Right ventricle myocardium inferior (tissue), 1 donor: ENCODE measurements at regions not wholly inside any gene's neighbourhood (a gene's known extent, or its start where the extent isn't known, plus 50 kb on each side); places are given as distances from the start of the nearest gene placed in this dataset.
"Not testable (repeated sequence)": the region's sequence is repeated elsewhere in the genome, so short reads cannot be mapped to it uniquely, and the experiment has no call there.

Source experiments
- ATAC-seq: fragments of 200-7000 bp; cut with Tn5 transposase; one replicate; pipeline ENCODE4 v1.9.1; 2020; ENCODE audit warnings: mild to moderate bottlenecking, moderate library complexity
- DNase-seq: peaks from one replicate; pipeline ENCODE4 v3.0.0; 2021; ENCODE audit errors: missing footprints
- intact Hi-C: fragments of 100-400 bp; cut with DNase I; formaldehyde crosslinking; loops from one replicate; pipeline ENCODE4 v1.11.0; 2022
- donor health status: DM: no; HTN: yes; CAD: no; lungs with severe emphysema.

DNA sequence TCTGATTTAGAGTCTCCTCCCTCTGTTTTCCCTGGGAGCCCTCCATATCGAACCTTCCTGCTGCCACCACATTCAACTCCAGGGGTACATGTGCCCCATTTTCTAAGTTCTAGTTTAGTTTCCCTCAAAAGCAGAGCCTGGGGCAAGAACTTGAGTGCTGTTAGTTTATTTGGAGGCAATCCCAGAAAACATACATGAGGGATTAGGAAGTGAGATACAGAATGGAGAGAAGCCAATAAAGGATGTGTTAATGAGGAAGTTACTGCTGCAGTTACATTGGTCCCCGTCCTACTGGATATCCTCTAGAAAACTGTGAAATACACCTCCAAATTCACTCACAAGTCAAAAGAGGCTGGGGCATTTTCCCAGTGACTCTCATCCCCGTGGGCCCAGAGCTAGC is 159.4 kb upstream of the SMARCA2 start:
- intact Hi-C loops: no loop called here
- no peak for ATAC-seq
- no peak for DNase-seq

DNA sequence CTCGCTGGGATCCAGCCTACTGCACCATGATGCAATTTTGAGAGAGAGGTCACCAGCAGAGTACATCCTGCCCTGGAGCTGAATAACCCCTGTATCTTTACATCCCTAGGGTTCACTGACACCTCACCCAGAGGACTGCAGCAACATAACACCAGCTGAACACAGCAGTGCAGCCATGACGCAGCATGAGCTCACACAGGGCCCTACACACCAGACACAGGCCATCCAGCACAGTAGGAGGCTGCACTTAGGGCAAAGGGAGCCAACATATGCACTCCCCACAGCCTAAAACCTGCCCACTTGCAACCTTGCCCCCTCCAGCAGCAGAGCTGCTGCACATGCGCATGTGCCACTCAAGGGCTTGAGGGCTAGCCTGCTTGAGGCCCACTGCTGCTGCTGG is 157.3 kb upstream of the SMARCA2 start:
- intact Hi-C loops: no loop called here
- ATAC-seq (no peak), DNase-seq (no peak)

DNA sequence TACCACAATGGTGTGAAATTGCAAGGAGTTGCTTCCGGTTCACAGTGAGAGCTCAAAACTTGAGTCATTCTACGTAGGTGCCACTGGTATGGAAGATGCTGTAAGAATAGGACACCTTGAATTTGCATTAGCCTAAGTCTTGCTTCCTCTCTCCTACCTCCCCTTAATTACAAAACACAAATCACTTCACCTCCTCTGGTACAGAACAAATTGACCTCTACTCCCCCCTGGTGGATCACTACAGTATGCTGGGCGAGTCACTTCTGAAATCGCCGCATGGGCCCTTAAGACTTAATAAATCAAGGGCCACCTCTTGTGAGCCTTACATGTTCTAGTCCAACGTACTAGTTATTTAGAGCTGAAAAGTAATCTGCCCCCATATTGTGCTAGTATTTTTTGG is 145.3 kb upstream of the SMARCA2 start:
- DNase-seq (no peak), ATAC-seq (no peak)
- intact Hi-C loops: no loop called here

DNA sequence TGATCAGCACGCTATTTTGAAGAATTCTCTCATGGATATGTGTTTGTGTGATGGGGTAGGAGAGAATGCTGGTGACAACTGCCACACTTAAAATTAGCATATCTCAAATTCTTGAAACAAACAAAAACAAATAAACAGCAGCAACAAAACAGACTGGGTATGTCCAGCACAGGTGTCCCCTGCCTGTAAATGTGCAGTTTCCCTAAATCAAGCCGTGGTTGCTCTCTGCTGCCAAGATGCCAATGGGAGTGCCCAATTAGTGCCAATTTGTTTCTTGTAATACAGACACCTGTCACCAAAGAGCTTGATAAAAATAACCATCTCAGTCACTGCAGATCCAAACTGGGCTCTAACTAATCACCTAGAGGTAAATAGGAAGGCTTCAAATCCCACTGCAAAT is 144.2 kb upstream of the SMARCA2 start:
- DNase-seq: no peak
- intact Hi-C loops: no loop called here
- no peak for ATAC-seq

DNA sequence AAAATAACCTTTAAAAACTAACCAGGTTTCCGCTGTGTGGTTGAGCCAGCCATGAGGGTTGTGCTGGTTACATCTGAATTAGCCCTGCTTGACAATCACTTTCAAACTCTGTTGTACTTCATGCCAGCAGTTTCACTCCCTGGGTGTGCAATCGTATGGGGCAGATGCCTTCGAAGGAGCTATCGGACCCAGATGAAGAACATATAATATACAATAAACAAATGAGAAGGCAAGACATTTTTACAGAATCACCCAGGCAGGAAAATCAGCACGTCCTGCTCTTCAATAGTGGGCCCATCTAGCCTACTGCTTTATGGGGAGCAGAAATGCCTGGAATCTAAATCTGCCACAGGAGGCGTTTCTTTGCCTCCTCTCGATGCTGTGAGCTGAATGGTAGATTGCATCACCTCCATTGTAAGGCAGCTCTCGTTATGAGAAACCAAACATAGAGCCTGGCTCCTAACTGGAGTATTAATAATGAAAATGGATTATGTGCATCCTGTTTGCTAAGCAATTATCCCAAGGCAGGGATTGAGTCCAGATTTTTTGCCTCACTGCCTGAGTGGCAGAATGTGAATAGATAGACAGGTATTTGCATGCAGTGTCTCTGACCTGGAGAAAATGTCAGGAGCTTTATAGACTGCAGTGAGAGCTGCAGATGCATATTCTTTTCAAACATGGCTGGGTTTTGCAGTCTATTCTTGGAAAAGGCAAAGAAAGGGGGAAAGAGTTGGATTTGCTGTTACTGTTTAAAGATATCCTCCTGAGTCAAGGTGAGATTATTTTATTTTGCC is 143.3 kb upstream of the SMARCA2 start:
- intact Hi-C loops: no loop called here
- no peak for ATAC-seq
- DNase-seq: no peak

DNA sequence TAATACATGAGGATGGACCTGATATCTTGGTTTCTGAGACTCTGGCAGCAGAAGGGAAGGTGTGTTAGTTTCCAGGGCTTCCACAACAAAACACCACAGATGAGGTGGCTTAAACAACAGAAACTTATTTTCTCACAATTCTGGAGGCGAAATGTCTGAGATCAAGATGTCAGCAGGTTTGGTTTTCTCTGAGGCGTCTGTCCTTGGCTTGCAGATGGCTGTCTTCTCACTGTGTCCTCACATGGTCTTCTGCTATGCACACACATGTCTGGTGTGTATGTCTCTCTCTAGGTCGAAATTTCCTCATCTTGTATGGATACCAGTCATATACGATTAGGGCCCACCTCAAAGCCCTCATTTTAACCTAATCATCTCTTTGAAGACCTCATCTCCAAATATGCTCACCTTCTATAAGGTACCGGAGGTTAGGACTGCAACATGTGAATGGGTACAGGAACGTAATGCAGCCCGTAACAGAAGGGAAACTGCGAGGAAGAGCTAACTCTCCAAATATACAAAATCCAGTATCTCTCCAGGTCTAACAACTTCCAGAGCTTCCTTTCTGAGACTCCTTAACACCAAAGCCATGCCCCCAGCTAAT is 139.8 kb upstream of the SMARCA2 start:
- DNase-seq (no peak), ATAC-seq (no peak)
- intact Hi-C loops: no loop called here

DNA sequence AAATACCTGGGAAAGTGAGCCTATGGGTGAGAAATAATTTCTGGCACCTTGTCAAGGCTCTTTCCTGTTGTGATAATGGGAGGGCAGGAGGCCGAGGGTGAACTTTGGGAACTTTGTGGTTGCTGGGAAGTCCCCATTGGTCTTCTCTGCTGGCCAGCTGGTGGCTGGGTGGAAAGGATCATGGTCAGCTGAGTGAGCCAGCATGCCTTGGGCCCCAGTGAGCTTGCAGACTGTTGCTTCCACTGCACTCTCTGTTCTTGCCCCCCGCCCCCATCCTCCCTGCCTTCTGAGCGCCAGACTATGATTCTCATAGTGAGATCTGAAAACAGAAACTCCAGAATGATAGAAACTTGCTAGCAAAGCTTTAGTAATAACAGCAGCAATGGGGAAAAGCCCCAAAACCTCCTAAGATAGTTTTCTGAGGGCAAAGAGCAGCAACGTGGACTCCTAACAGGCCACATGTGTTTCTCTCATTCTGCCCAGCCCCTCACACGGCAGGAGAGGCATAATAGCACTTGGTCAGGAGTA is 139.2 kb upstream of the SMARCA2 start:
- no peak for DNase-seq
- no peak for ATAC-seq
- intact Hi-C loops: no loop called here

DNA sequence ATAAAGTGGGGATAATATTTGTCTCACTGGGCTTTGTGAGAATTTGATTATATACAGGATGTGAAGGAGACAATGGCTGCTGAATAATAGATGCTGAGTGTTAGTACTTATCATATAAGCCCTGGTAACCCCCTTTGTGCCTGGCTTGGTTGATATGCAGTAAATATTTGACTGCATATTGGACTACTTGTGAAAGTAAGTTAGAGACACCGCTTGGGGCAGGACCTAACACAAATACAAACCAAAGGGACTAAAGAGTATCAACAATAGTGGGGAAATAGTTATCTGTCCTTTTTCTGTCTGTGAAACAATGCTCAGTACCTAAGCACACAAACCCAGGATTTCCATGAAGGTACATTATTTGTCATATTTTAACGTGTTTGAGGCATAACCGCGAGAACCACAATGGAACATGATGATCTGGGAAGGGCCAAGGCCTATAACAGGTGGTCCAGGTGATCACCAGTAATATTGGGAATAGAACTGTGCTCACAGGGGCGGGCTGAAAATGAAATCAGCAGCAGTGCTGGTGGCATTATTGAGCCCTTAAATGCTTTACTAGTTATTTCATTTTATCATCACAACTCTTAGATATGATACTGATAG is 138.2 kb upstream of the SMARCA2 start:
- no peak for ATAC-seq
- DNase-seq: no peak
- intact Hi-C loops: no loop called here

DNA sequence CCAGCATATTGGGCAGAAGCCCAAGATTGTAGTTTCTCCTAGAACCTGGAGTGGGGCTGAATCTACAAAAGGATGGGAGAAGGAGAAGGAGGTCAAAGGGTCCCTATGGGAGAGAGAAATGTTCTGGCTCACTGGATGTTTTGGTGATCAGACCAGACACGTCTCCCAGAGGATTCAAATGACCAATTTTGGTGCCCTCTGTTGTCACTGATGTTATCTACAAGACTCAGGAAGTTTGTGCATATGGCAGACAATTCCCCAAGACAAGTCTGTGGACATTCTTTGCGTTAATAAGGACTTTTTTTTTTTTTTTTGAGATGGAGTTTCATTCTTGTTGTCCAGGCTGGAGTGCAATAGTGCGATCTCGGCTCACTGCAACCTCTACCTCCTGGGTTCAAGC is 137.2 kb upstream of the SMARCA2 start:
- intact Hi-C loops: no loop called here
- no peak for ATAC-seq

DNA sequence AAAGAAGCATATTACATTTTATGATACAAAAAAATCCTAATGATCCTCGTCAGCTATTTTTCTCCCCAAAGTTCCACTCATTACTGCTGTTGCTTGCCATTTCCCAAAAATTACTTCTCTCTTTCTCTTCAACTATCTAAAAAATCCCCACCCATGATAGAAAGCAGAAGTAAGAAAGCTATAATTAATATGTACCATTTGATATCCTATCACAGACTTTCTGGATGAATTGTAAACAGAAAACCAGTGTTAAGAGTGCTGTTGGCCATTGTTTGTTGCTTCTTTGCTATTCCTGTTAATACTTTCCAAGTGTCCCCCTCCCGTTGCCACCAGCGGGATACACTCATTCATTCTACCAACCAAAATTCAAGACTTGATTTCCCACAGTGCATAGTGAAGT is 136.3 kb upstream of the SMARCA2 start:
- DNase-seq: no peak
- intact Hi-C loops: no loop called here
- no peak for ATAC-seq

More for the DNA sequence above, 137.2 kb upstream of the SMARCA2 start:
- DNase-seq: no peak

DNA sequence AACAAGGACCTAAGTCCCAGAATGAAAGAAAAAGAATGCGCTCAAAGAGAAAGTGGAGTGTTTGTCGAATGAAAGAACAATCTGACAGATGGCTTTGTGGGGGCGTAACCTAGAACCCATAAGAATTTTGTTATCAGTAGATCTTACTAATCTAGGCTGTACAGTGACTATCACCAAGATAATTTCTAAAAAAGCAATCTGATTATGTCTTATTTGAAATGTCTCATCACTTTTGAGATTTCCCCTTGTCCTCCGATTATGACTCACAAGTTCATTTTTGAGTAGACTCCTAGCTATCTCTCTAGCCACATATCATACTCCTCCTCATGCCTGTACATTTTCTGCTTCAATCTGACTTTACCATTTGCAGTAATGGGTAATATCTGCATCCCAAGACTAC is 135.6 kb upstream of the SMARCA2 start:
- no peak for ATAC-seq
- DNase-seq: no peak
- intact Hi-C loops: no loop called here

DNA sequence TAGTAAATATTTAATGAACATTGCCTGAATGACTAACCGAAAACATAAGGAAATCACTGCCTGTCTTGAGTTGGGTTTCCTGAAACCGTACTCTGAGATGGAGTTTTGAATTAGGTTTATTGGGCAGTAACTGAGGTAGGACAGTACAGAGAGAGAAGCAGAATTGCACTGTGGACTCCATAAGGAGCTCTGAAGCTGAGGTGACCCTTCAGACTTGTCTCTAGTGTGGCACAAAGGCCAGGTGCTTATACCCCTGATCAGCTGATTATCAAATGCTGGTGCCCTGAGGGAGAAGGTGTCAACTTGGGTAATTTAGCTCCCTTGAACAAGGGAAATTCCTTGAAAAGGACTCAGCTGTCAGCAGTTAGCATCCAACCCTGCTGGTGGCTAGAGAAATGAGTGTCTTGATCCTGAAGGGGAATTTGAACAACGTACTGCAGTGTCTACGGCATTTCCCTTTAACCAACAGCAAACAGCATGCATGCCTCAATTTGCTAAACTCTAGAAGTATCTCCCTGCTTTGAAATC is 135.0 kb upstream of the SMARCA2 start:
- no peak for ATAC-seq
- no peak for DNase-seq
- intact Hi-C loops: no loop called here

DNA sequence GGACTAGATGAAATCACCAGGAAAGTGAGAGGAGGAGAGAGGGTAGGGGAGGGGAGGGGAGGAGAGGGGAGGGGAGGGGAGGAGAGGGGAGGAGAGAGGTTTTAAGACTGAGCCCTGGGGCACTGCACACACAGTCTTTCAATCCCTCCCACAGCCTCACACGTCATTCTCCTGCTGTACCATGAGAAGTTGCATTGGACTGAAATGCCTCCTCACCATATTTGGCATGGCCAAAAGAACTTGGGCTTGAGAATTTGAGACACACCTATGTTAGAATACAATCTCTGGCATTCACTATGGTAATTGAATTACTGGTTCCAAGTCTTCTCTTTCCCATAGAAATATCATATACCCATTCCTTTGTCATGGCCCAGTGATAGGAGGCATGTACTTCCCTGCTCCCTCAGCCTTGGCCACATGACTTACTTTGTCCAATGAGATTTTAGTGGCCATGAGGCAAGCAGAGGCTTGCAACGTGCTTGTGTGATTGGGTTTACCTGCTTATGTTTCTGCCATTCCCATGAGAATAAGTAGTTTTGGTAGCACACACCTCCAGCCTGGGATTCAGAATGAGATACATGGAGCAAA is 133.3 kb upstream of the SMARCA2 start:
- ATAC-seq (no peak), DNase-seq (no peak)
- intact Hi-C loops: no loop called here

DNA sequence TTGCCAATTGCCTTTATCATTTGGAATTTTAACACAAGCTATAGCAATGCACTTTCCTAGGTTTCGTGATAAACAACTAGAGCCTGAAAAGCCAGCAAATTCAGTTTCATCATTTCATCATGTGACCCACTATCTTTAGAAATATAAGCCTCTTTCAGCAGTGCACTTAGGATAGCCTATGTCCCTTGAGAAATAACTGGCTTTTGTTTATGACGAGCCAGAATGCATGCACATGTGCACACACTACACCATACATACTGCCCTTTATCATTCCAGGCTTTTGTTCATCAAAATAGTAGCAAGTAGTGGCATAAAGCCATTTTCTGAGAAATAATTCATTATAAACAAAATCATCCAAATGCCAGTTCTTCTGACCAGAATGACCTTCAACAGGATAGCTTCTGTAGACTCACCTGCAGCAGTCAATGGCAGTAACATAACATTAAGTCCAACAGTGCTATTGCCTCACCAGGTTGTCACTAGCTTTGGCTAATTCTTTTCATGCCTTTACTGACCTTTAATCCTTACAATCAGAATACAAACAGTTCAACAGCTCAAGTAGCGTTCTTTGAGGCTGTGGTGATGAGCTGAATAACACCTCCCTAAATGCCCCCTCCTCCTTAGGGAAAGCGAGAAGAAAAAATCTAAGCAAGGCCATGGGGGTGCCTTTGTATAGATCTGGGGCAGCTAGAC is 132.3 kb upstream of the SMARCA2 start:
- no peak for DNase-seq
- ATAC-seq: no peak
- intact Hi-C loops: no loop called here

DNA sequence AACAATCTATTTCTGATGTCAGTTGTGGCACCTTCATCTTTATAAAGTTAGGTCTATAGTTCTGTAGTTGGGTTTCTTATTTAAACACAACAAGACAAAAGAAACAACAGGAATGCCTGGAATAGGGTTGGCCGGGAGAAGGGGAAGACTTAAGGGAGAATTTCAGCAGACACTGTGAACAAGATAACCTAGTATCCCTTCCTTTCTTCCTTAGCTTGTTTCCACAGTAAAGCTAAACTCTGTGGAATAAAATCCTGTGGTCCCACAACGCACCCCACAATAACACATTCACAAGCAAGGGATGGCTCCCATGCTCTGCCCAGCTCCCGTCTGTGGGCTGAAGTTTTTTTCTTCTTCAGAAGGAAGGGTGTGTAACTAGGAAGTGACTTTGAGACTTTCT is 124.9 kb upstream of the SMARCA2 start:
- intact Hi-C loops: no loop called here
- ATAC-seq: no peak
- no peak for DNase-seq

DNA sequence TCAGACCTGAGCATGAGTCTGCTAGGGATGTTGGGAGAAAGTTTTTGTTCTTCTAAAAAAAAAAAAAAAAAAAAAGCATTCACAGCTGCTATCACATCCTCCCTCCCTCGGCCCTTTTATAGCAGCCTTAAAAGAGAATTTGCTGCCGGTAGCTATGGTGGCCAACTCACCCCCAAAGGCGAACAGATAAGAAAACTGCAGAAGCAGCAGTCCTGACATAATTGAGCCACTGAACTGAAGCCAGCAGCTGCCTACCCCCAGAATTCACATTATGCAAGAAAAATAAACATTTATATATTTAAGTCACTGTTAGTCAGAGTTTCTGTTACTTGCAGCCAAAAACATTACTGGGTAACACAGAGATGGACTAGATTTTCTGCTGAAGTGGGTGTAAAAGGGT is 124.3 kb upstream of the SMARCA2 start:
- intact Hi-C loops: no loop called here
- ATAC-seq (no peak), DNase-seq (no peak)

DNA sequence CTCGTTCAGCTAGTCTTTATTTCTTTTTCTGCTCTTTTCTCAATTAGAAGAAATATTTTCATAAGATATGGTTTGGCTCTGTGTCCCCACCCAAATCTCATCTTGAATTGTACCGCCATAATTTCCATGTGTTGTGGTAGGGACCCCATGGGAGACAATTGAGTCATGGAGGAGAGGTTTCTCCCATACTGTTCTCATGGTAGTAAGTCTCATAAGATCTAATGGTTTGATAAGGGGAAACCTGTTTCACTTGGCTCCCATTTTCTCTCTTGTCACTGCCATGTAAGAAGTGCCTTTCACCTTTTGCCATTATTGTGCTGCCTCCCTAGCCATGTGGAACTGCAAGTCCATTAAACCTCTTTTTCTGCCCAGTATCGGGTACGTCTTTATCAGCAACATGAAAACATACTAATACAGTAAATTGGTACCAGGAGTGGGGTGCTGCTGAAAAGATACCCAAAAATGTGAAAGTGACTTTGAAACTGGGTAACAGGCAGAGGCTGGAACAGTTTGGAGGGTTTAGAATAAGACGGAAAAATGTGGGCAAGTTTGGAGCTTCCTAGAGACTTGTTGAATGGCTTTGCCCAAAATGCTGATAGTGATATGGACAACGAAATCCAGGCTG is 112.0 kb upstream of the SMARCA2 start:
- DNase-seq, intact Hi-C loops, ATAC-seq: not testable (repeated sequence)

DNA sequence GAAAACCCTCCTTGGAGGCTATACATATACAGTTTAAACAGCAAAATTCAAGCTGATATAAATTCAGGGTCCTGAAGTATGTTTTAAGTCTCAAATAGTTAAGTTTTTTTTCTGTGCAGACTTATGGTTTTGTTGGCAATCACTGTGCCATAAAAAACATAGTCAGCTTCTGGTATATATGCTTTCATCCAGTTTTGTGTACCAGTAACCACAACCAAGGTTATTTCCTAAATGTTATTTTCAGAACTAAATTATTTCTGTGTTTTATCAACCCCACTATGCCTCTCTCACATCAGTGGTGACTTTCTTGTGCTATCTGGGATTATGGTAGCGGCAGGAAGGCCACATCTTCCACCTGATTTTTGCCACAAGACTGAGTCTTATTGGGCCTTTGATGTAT is 107.7 kb upstream of the SMARCA2 start:
- DNase-seq: no peak
- ATAC-seq: no peak
- intact Hi-C loops: no loop called here

DNA sequence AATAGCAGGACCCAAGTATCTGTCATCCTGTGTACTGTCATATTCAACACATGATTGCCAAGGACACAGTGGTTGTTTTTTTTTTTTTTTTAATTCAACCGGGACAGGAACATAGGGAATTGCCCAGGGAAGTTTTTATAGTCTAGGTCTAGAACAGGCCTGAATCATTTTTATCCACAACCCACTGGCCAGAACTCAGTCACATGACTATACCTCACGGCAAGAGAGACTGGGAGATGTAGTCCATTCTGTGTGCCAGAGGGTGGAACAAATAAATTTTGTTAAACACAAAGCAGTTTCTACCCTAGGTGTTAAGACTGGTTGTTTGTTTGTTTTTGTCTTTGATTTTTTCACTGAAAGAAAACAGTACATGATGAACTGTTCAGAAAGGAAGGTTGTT is 105.8 kb upstream of the SMARCA2 start:
- ATAC-seq (no peak), DNase-seq (no peak)
- intact Hi-C loops: no loop called here
